Activated naive CD4-positive, alpha-beta T cell treated with Interleukin-2 at 50 U/mL for 16 hours (primary cell): ENCODE measurements at regions not wholly inside any gene's neighbourhood (a gene's known extent, or its start where the extent isn't known, plus 50 kb on each side); places are given as distances from the start of the nearest gene placed in this dataset.
"Not testable (repeated sequence)": the region's sequence is repeated elsewhere in the genome, so short reads cannot be mapped to it uniquely, and the experiment has no call there.

Source experiments
- DNase-seq: peaks from one replicate; pipeline ENCODE4 v3.0.0-alpha.2; 2020

DNA sequence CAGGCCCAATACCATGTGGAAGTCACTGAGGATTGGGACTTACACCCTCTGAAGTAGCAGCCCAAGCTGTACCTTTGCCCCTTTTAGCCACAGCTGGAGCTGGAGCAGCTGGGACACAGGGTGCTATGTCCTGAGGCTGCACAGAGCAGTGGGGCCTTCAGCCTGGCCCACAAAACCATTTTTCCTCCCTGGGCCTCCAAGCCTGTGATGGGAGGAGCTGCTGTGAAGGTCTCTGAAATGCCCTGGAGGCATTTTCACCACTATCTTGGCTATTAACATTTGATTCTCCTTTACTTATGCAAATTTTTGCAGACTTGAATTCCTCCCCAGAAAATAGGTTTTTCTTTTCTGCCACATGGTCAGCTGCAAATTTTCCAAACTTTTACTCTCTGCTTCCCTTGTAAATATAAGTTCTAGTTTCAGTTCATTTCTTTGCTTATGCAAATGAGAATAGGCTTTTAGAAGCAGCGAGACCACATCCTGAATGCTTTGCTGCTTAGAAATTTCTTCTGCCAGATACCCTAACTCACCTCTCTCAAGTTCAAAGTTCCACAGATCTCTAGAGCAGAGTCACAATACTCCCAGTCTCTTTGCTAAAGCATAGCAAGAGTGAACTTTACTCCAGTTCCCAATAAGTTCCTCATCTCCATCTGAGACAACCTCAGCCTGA, 213.8 kb upstream of the MGAT5 start:
- no peak for DNase-seq

DNA sequence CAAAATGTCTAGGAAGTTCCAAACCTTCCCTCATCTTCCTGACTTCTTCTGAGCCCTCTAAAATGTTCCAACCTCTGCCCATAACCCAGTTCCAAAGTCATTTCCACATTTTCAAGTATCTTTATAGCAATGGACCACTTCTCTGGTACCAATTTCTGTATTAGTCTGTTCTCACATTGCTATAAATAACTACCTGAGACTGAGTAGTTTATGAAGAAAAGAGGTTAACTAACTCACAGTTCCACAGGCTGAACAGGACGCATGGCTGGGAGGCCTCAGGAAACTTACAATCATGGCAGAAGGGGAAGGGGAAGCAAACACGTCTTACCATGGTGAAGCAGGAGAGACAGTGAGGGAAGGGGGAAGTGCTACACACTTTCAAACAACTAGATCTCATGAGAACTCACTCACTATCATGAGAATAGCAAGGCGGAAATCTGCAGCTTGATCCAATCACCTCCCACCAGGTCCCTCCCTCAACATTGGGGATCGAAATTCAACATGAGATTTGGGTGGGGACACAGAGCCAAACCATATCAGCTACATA, 213.2 kb upstream of the MGAT5 start:
- DNase-seq: not testable (repeated sequence)

- no peak for DNase-seq
Measured at GRCh38 chr2:134041877-134042276, 212.0 kb upstream of the MGAT5 start.

- DNase-seq: not testable (repeated sequence)
Measured at GRCh38 chr2:134043028-134043427, 210.8 kb upstream of the MGAT5 start.

DNA sequence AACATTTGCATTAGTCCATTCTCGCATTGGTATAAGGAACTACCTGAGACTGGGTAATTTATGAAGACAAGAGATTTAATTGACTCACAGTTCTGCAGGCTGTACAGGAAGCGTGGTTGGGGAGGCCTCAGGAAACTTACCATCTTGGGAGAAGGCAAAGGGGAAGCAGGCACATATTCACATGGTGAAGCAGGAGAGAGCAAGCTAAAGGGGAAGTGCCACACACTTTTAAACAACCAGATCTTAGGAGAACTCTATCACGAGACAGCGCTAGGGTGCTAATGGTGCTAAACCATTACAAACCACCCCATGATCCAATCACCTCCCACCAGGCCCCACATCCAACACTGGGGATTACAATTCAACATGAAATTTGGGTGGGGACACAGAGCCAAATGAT, 201.7 kb upstream of the MGAT5 start:
- no peak for DNase-seq

DNA sequence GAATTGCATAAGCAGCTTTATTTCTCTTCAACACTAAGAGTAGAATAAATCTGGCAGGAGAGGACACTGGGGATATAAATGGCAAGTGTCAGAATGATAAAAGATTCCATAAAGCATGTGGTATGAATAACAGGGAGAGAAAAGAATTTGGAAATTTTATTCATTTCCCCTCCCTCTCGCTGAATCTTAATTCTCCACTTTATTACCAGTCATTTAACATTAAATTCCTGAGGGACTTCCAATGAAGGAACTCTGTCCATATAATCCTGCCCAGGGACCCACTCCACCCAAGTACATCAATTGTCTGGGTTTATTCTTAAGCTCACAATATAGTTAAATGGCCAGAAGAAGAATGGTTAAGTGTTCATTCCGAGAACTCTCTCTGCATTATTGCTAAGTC, 197.7 kb upstream of the MGAT5 start:
- DNase-seq: no peak

DNA sequence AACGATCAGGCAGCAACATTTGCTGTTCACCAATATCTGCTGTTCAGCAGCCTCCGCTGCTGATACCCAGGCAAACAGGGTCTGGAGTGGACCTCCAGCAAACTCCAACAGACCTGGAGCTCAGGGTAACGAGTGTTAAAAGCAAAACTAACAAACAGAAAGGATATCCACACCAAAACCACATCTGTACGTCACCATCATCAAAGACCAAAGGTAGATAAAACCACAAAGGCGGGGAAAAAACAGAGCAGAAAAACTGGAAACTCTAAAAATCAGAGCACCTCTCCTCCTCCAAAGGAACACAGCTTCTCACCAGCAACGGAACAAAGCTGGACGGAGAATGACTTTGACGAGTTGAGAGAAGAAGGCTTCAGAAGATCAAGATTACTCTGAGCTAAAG, 192.8 kb upstream of the MGAT5 start:
- not testable (repeated sequence) for DNase-seq

DNA sequence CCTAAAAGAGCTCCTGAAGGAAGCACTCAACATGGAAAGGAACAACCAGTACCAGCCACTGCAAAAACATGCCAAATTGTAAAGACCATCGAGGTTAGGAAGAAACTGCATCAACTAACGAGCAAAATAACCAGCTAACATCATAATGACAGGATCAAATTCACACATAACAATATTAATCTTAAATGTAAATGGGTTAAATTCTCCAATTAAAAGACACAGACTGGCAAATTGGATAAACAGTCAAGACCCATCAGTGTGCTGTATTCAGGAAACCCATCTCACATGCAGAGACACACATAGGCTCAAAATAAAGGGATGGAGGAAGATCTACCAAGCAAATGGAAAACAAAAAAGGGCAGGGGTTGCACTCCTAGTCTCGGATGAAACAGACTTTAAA, 191.6 kb upstream of the MGAT5 start:
- not testable (repeated sequence) for DNase-seq

GRCh38 chr2:134063916-134064315, 190.0 kb upstream of the MGAT5 start:
- DNase-seq: not testable (repeated sequence)

DNA sequence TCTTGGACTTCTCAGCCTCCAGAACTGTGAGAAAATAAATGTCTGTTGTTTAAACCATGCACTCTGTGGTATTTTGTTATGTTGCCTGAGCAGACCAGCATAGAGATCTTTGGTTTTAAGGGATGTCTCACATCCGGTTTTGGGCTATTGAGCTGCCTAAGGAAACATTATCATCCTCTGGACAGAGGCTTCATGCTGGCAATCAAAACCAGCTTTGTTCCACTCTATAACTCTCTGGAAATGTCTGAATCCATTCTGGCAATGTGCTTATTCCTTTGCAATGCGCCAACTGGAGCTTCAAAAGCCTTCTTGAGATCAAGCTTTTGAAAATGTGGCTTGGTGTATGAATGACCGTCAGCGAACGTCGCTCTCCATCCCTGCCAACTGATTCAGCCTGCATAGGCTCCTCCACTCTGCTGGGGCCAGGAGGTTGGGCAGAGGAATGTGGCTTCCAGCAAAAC, 183.6 kb upstream of the MGAT5 start:
- no peak for DNase-seq

GRCh38 chr2:134072341-134072740, 181.5 kb upstream of the MGAT5 start:
- no peak for DNase-seq

DNA sequence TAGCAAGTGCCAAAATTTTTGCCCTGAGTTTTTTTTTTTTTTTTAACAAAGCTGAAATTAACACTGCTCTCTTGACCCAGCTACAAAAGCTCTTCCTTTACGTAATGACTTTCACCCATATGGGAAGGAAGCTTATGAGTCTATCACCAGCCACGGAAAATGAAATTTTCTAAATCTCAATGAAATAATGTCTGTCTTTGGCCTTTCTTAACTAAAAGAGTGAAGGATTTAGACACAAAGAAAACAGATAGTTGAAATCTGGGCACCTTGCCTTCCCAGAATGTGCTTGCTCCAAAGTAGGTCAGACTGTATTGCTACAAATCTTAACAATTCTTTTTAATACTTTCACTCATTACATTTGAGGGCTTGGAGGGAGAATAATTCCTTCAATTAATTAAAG, 180.8 kb upstream of the MGAT5 start:
- no peak for DNase-seq

GRCh38 chr2:134074619-134075018, 179.3 kb upstream of the MGAT5 start:
- DNase-seq: no peak

- DNase-seq: no peak
Measured at GRCh38 chr2:134075204-134075603, 178.7 kb upstream of the MGAT5 start.

DNA sequence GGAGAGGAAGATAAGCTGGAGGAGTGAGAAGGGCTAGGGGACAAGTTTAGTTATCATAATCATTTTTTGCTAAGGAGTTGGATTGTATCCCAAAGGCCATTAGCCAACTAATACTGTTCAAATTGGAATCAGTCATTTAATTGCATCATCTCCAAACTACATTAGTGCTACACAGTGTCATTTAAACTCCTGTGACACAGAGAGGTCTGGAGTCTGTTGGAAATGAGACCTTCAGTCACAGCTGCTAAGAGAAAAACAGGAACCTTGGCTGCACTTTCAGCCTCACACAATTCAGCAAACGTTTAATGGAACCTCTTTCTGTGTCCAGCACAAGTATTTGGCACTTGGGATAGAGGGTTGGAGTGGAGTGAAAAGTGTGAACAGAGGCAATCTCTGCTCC, 175.5 kb upstream of the MGAT5 start:
- no peak for DNase-seq

DNA sequence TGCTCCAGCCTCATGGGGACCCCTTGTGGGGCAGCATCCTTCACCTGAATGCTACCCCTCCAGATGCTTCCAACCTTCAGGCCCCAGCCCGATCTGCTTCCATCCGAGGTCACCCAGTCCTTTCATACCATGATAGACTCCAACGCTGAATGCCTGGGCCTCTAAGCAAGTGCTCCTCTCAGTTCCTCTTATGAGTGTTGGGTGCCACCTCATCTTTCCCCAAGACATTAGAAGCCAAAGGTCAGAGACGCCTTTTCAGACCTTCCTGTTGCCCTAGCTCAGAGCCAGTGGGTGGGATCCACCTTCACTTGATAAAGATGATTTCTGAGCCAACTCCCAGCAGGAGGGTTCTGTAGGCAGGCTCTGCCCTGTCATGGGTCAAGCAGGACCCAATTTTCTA, 174.5 kb upstream of the MGAT5 start:
- no peak for DNase-seq

GRCh38 chr2:134080386-134081089, 173.3 kb upstream of the MGAT5 start:
- DNase-seq: no peak

DNA sequence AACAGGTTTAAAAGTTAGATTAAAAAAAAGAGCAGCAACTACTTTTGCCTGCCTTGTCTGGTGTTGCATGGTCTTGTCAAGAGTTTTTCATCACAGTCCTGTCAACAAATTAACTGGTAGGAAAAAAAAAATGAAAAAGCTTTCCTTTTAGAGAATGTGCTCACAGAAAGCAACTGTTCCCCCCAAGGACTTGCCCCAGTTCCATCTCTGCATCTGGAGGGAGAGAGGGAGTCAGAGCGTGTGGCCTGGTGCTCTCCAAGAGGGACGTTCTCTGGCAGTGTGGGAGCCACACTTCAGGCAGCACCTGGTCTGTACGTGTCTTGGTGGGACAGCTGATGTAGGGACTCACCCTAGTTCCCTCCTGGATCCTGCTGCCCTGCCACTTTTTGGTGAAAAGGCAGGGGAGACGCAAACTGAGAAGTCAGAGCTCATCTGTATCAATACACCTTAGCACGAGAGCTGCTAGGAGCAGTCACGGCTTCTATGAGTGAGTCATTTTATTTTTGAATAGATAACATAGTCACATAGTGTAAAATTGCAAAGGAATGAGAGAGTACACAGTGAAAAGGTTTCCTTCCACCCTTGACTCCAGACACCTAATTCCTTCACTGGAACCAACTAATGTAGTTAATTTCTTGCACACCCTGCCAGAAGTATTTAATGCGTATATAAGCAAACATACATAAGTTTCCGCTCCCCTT, 172.5 kb upstream of the MGAT5 start:
- no peak for DNase-seq

DNA sequence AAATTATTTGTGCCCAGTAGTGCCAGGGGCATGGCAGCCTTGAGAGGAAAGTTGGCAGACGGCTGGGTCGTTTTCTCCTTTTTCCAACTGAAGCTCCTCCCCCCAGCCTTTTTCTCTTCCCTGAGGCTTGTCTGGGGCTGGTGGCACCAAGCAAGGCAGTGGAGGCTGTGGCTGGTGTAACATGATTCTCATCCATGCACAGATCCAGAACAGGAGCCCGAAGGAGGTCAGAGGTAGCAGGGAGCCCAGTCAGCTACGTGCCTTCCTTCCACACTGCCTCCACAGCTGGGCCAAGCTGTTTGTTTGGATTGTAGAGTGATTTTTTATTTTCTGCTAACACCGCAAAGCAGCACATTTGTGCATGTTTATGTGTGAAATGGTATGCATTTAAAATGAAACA, 170.3 kb upstream of the MGAT5 start:
- no peak for DNase-seq

GRCh38 chr2:134086594-134087219, 167.2 kb upstream of the MGAT5 start:
- DNase-seq: no peak

DNA sequence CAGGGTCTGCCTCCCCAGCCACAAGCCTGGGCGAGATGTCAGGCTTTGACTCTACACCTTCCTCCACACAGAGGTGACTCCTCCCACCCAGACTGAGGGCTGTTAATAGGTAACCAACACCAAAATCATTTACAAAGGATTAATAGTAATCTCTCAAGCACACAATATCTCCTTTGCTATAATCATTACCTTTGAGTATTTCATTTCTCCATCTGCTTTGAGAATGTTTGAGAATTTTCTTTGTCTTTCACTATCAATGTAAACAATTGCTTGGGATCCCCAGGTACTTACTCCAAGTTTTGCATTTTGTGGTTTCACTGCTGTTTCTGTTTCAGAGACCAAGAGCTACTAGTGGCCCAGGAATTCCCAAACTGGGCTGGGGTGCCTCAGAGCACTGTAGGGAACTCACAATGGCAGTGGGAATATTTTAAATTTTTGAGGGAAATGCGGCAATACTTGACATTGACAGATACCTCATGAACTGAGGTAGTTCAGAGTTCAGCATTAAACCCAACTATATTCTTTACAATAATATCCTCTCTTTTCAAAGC, 166.4 kb upstream of the MGAT5 start:
- DNase-seq: no peak

DNA sequence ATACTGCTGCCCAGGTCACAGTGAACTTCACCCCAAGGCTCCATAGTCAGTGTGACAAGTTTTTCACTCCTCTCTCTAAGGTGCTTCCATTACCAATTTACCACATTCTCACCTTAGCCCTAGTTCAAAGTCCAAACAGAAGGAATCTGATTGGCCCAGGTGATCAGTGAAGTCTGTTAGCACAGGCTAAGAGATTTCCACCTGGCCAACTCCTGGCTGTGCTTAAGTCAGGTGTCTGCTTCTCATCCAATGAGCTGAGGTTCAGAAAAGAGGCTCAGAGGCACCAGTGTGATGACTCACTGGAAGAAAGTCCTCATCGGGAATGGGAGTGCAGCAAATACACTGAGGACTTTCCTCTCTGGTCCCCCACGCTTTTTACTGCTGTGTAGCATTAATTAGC, 164.4 kb upstream of the MGAT5 start:
- no peak for DNase-seq

- no peak for DNase-seq
Measured at GRCh38 chr2:134097740-134098139, 156.1 kb upstream of the MGAT5 start.
